T-cell (primary cell): ENCODE measurements at regions not wholly inside any gene's neighbourhood (a gene's known extent, or its start where the extent isn't known, plus 50 kb on each side); places are given as distances from the start of the nearest gene placed in this dataset.
"Not testable (repeated sequence)": the region's sequence is repeated elsewhere in the genome, so short reads cannot be mapped to it uniquely, and the experiment has no call there.

ENCODE experiments used
- ATAC-seq, 4 experiments: fragments of 200-7000 bp in 3 of 4; fragments of 150-1000 bp in 1 of 4; cut with Tn5 transposase; replicated peaks in 1 of 4; 1 replicate in 3 of 4; 2 replicates in 1 of 4; pipeline ENCODE4 v1.10.0; 2021; ENCODE audit warnings: moderate library complexity in 3 of 4, mild to moderate bottlenecking in 2 of 4, moderate number of reproducible peaks in 1 of 4
- CTCF ChIA-PET, 2 donors: fragments of 300-600 bp; sonication (Branson Sonifier 250); formaldehyde crosslinking; loops; one replicate each; lab custom pipeline; 2022; ENCODE audit warnings: antibody characterized with exemption in 2 of 2; lab: Charles Lee
- POLR2A ChIA-PET, 2 donors: fragments of 300-600 bp; sonication (Branson Sonifier 250); formaldehyde crosslinking; loops; one replicate each; lab custom pipeline; 2022; ENCODE audit warnings: antibody characterized with exemption in 2 of 2; lab: Charles Lee
- DNase-seq, 35 experiments: peaks; one replicate each; pipeline versions ENCODE4 v3.0.0 to v3.0.0-alpha.2; 2013 to 2023
- H3K27ac ChIP-seq: one replicate; pipeline ENCODE4 v1.5.1; 2013; ENCODE audit warnings: low read length
- H3K27me3 ChIP-seq, 2 experiments: replicated peaks in 1 of 2; 1 replicate in 1 of 2; 2 replicates in 1 of 2; pipeline versions ENCODE4 v1.6.1 to v1.7.0; 2013; ENCODE audit warnings: low read length in 1 of 2, mixed read lengths in 1 of 2; ENCODE audit not compliant: control insufficient read depth in 2 of 2, insufficient read depth in 2 of 2; ENCODE audit errors: extremely low read depth in 1 of 2
- H3K36me3 ChIP-seq, 2 donors: 1 replicate in 1 of 2; 2 replicates in 1 of 2; pipeline versions ENCODE4 v1.6.1 to v1.7.0; 2013; ENCODE audit warnings: low read length in 1 of 2; ENCODE audit not compliant: control insufficient read depth in 2 of 2, insufficient read depth in 1 of 2; ENCODE audit errors: extremely low read depth in 1 of 2
- H3K4me1 ChIP-seq, 2 experiments: 1 replicate in 1 of 2; 2 replicates in 1 of 2; pipeline versions ENCODE4 v1.6.1 to v1.7.0; 2013; ENCODE audit warnings: low read length in 2 of 2, mixed read lengths in 1 of 2; ENCODE audit not compliant: insufficient read depth in 2 of 2, control insufficient read depth in 1 of 2; ENCODE audit errors: extremely low read depth in 1 of 2
- H3K4me3 ChIP-seq, 2 donors: 1 replicate in 1 of 2; 2 replicates in 1 of 2; pipeline versions ENCODE4 v1.5.1 to v1.7.0; 2013; ENCODE audit warnings: mild to moderate bottlenecking in 2 of 2, low read length in 1 of 2, moderate library complexity in 1 of 2; ENCODE audit not compliant: control insufficient read depth in 1 of 2; ENCODE audit errors: extremely low read depth in 1 of 2
- H3K9me3 ChIP-seq: 2 replicates; pipeline ENCODE4 v1.7.0; 2013
- H3K27ac Mint-ChIP-seq, 2 donors: one replicate each; pipeline ENCODE4 v1.8.0; 2020 to 2021; ENCODE audit warnings: mild to moderate bottlenecking in 2 of 2, mixed read lengths in 2 of 2
- H3K27me3 Mint-ChIP-seq, 2 donors: one replicate each; pipeline ENCODE4 v1.8.0; 2021 to 2022; ENCODE audit warnings: mixed read lengths in 2 of 2
- H3K36me3 Mint-ChIP-seq: one replicate; pipeline ENCODE4 v1.8.0; 2021; ENCODE audit warnings: mixed read lengths
- H3K4me1 Mint-ChIP-seq, 3 donors: one replicate each; pipeline ENCODE4 v1.8.0; 2020 to 2022; ENCODE audit warnings: mixed read lengths in 3 of 3, mild to moderate bottlenecking in 1 of 3
- H3K4me3 Mint-ChIP-seq, 3 donors: one replicate each; pipeline ENCODE4 v1.8.0; 2020 to 2022; ENCODE audit warnings: mild to moderate bottlenecking in 3 of 3, mixed read lengths in 3 of 3, moderate library complexity in 3 of 3
- H3K9me3 Mint-ChIP-seq, 3 donors: one replicate each; pipeline ENCODE4 v1.8.0; 2020 to 2022; ENCODE audit warnings: mixed read lengths in 3 of 3
- WGBS: methylation state at CpG from one replicate; pipeline ENCODE4 v1.1.5; 2013; ENCODE audit warnings: missing lambda C conversion rate; ENCODE audit not compliant: insufficient coverage; 5-methylcytosine and 5-hydroxymethylcytosine counted together

GRCh38 chr6:135624402-135625295 lies 127.1 kb upstream of the AHI1 start:
- H3K36me3 Mint-ChIP-seq: no peaks in the 10 kb centered on the region

GRCh38 chr6:135626001-135626400 lies 128.5 kb upstream of the AHI1 start:
- H3K27me3 ChIP-seq, H3K27me3 Mint-ChIP-seq, ATAC-seq, H3K9me3 ChIP-seq, DNase-seq, H3K9me3 Mint-ChIP-seq, H3K27ac ChIP-seq, H3K4me1 ChIP-seq, H3K36me3 Mint-ChIP-seq, H3K4me3 Mint-ChIP-seq, H3K27ac Mint-ChIP-seq, H3K36me3 ChIP-seq, POLR2A ChIA-PET, H3K4me3 ChIP-seq: not testable (repeated sequence)
- H3K4me1 Mint-ChIP-seq: peaks cover 13 to 17% (median 16%) of the 10 kb centered on the region in 3 donors
- CTCF ChIA-PET: interaction anchor here in 1 of 2 donors (0.6 kb wide), 1 partner anchor 119 kb away, joined by 4 read pairs; no protein-coding TSS in a partner anchor
- WGBS: 100% methylated on average over 2 of the region's 7 CpGs

More at GRCh38 chr6:135624402-135625295, 127.1 kb upstream of the AHI1 start:
- 15% methylated on average over 5 of the region's 9 CpGs for WGBS
- peaks cover 0 to 9% of the 10 kb centered on the region in 2 experiments for H3K4me1 ChIP-seq
- H3K27ac Mint-ChIP-seq: peak overlapping the region in 1 of 2 donors; percentile 2
- H3K9me3 Mint-ChIP-seq: no peaks in the 10 kb centered on the region
- no peaks in the 10 kb centered on the region for H3K9me3 ChIP-seq
- ATAC-seq (peak in 3 of 4 experiments; percentile 43 to 47 (median 43)), DNase-seq (no peak)
- H3K4me1 Mint-ChIP-seq: peaks cover 13 to 17% (median 16%) of the 10 kb centered on the region in 3 donors
- no peaks in the 10 kb centered on the region for H3K27me3 ChIP-seq
- H3K4me3 Mint-ChIP-seq: no peak overlapping the region
- H3K27me3 Mint-ChIP-seq: no peaks in the 10 kb centered on the region
- no peaks in the 10 kb centered on the region for H3K36me3 ChIP-seq
- H3K27ac ChIP-seq: no peak overlapping the region
- CTCF ChIA-PET: interaction anchor here in 1 of 2 donors (1.1 to 1.2 kb wide), 2 partner anchors 89 to 285 kb away, joined by 3 read pairs; no protein-coding TSS in a partner anchor
- no peak overlapping the region for H3K4me3 ChIP-seq
- POLR2A ChIA-PET: interaction anchor here in 1 of 2 donors (0.6 kb wide), 1 partner anchor 901 kb away, joined by 4 read pairs; no protein-coding TSS in a partner anchor

- H3K36me3 Mint-ChIP-seq: no peaks in the 10 kb centered on the region
- DNase-seq: no peak
- peaks cover 13 to 17% (median 16%) of the 10 kb centered on the region in 3 donors for H3K4me1 Mint-ChIP-seq
- peaks cover 0 to 2% of the 10 kb centered on the region in 2 donors for H3K27me3 Mint-ChIP-seq
- no peaks in the 10 kb centered on the region for H3K9me3 Mint-ChIP-seq
- peaks cover 0 to 9% of the 10 kb centered on the region in 2 experiments for H3K4me1 ChIP-seq
- no peaks in the 10 kb centered on the region for H3K36me3 ChIP-seq
- H3K9me3 ChIP-seq: no peaks in the 10 kb centered on the region
- POLR2A ChIA-PET: no interaction called here
- no peak overlapping the region for H3K27ac ChIP-seq
- no peak overlapping the region for H3K4me3 Mint-ChIP-seq
- no peaks in the 10 kb centered on the region for H3K27me3 ChIP-seq
- H3K27ac Mint-ChIP-seq: no peak overlapping the region
- H3K4me3 ChIP-seq: no peak overlapping the region
- no peak for ATAC-seq
- CTCF ChIA-PET: no interaction called here
Observed at GRCh38 chr6:135627092-135627715, 129.7 kb upstream of the AHI1 start.

- ChIA-PET POLR2A (no interaction called here), CTCF (no interaction called here)
- DNase-seq: no peak
- 66% methylated on average over 2 of the region's 6 CpGs for WGBS
- Histone ChIP-seq H3K4me1 (no peaks in the 10 kb centered on the region), H3K4me3 (no peak overlapping the region), H3K27me3 (no peaks in the 10 kb centered on the region), H3K27ac (no peak overlapping the region), H3K36me3 (no peaks in the 10 kb centered on the region), H3K9me3 (no peaks in the 10 kb centered on the region)
- Mint-ChIP-seq H3K9me3 (no peaks in the 10 kb centered on the region), H3K27me3 (peaks cover 0 to 4% of the 10 kb centered on the region in 2 donors), H3K36me3 (no peaks in the 10 kb centered on the region), H3K4me3 (no peak overlapping the region), H3K27ac (no peak overlapping the region), H3K4me1 (no peaks in the 10 kb centered on the region)
- no peak for ATAC-seq
Observed at GRCh38 chr6:135630789-135631376, 133.3 kb upstream of the AHI1 start.

GRCh38 chr6:135631821-135632220 lies 134.3 kb upstream of the AHI1 start:
- DNase-seq: no peak
- ChIA-PET POLR2A (no interaction called here), CTCF (no interaction called here)
- Histone ChIP-seq H3K36me3 (no peaks in the 10 kb centered on the region), H3K27me3 (no peaks in the 10 kb centered on the region), H3K9me3 (no peaks in the 10 kb centered on the region), H3K4me3 (no peak overlapping the region), H3K4me1 (no peaks in the 10 kb centered on the region), H3K27ac (no peak overlapping the region)
- WGBS: 50% methylated on average over 1 of the region's 2 CpGs
- Mint-ChIP-seq H3K27me3 (peaks cover 0 to 4% of the 10 kb centered on the region in 2 donors), H3K27ac (no peak overlapping the region), H3K36me3 (no peaks in the 10 kb centered on the region), H3K4me3 (no peak overlapping the region), H3K4me1 (no peaks in the 10 kb centered on the region), H3K9me3 (no peaks in the 10 kb centered on the region)
- ATAC-seq: no peak

GRCh38 chr6:135633573-135633972 lies 136.0 kb upstream of the AHI1 start:
- Mint-ChIP-seq H3K9me3 (no peaks in the 10 kb centered on the region), H3K27ac (no peak overlapping the region), H3K4me1 (no peaks in the 10 kb centered on the region), H3K36me3 (no peaks in the 10 kb centered on the region), H3K4me3 (no peak overlapping the region), H3K27me3 (peaks cover 0 to 4% of the 10 kb centered on the region in 2 donors)
- ATAC-seq (no peak), DNase-seq (no peak)
- H3K9me3 ChIP-seq: no peaks in the 10 kb centered on the region
- no peak overlapping the region for H3K27ac ChIP-seq
- no CpG with 5 or more reads among the region's 2 CpGs for WGBS
- CTCF ChIA-PET: interaction anchor here in 1 of 2 donors (0.6 kb wide), 2 partner anchors 11 to 503 kb away, joined by 3 to 6 read pairs; no protein-coding TSS in a partner anchor
- H3K36me3 ChIP-seq: no peaks in the 10 kb centered on the region
- no peaks in the 10 kb centered on the region for H3K4me1 ChIP-seq
- POLR2A ChIA-PET: no interaction called here
- H3K4me3 ChIP-seq: no peak overlapping the region
- H3K27me3 ChIP-seq: no peaks in the 10 kb centered on the region
